Omental fat pad (tissue), 3 donors: ENCODE measurements at regions not wholly inside any gene's neighbourhood (a gene's known extent, or its start where the extent isn't known, plus 50 kb on each side); places are given as distances from the start of the nearest gene placed in this dataset.

ENCODE experiments used
- ATAC-seq: fragments of 150-250 bp; one replicate; pipeline ENCODE4 v1.9.1; 2016; ENCODE audit warnings: mild to moderate bottlenecking, moderate library complexity; ENCODE audit not compliant: low FRiP score
- DNase-seq: peaks from one replicate; pipeline ENCODE4 v3.0.0-alpha.2; 2019; ENCODE audit warnings: low spot score
- TF ChIP-seq, protein P1 (sequence below), 3 donors: fragments of 450-650 bp; IDR thresholded peaks; one replicate each; pipeline ENCODE4 v1.5.1; 2016 to 2017; ENCODE audit warnings: antibody characterized with exemption in 3 of 3, mild to moderate bottlenecking in 3 of 3, moderate library complexity in 2 of 3

DNA sequence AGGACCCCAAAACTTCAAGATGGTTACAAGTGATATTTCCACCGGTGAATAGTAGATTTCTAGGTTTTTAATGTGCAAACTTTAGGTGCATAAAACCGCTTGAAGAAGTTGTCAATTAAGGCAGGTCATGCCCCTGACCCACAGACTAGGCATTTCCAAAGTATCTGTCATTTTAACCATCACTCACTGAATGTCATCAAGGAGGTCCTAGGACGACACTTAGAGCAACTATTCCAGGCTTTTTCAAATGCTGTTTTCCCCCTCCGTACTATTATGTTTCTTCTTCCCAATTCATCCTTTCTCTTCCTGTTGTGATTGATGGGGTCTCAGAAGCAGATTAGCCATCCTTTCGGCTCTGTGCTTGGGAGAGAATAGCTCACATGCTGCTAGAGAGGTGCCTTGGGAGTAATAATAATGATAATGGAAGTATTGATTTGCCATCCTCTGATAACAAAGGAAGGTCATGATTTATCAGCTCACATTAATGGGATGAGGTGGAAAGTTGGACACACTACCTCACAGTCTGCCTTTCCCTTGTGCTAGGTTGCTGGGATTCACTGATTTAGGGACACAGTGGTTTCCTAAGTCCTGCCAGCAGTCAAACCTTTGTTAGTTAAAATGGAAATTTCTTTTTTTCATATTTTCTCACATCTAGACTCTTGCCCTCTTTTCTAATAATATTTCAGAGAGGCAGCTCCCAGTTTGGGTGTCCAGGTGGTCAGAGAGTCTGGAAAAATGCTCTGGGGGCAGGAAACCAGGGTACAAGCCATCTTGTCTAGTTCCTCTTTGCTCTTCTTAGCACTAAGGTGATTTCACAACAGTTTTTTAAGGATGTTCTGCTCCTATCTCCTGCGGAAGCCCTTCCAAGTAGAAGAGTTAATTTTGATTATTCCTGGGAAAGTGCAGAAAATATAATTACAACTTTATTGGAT lies 67.0 kb downstream of the PTTG1 start:
- ATAC-seq (no peak), DNase-seq (no peak)
- TF ChIP-seq, protein P1, sequence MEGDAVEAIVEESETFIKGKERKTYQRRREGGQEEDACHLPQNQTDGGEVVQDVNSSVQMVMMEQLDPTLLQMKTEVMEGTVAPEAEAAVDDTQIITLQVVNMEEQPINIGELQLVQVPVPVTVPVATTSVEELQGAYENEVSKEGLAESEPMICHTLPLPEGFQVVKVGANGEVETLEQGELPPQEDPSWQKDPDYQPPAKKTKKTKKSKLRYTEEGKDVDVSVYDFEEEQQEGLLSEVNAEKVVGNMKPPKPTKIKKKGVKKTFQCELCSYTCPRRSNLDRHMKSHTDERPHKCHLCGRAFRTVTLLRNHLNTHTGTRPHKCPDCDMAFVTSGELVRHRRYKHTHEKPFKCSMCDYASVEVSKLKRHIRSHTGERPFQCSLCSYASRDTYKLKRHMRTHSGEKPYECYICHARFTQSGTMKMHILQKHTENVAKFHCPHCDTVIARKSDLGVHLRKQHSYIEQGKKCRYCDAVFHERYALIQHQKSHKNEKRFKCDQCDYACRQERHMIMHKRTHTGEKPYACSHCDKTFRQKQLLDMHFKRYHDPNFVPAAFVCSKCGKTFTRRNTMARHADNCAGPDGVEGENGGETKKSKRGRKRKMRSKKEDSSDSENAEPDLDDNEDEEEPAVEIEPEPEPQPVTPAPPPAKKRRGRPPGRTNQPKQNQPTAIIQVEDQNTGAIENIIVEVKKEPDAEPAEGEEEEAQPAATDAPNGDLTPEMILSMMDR (IDR thresholded peaks at IDR 0.05): no peak

DNA sequence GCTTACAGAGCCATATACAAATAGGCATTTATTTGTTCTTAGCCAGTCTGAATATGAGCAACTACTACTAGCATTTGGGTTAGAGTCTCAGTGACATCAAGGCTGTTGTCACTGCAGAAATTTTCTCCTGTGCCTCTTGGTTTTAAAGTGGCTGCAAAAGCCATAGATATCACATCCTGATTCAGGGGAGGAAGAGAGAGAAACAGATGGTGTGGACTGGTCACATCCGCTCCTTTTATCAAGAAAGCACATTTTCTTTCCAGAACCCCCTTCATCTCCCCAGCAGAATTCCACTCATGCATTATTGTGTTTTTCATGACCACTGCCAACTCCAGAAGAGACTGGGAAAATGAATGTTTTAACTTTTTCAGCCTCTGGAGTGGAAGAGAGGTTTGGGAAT lies 69.8 kb downstream of the PTTG1 start:
- DNase-seq (no peak), ATAC-seq (no peak)
- TF ChIP-seq, protein P1 (IDR thresholded peaks at IDR 0.05): no peak

DNA sequence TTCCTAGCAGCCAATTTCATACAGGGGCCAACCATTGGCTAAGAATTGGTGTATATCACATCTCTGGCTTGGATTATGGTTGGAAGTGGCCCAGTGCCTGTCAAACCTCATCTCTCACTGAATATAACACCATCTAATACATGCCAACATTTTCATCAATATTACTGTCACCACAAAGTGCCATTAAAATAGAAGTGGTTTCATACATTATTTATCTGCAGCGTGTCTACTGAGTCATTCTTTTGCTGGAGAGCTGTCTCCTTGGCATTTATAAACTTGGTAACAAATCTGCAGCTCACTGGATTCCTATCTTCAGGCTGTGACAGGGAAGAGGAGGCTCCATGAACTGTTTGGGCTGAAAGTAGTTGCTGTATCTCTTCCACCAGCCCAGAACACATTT lies 70.9 kb downstream of the PTTG1 start:
- ATAC-seq: no peak
- TF ChIP-seq, protein P1 (IDR thresholded peaks at IDR 0.05): no peak

DNA sequence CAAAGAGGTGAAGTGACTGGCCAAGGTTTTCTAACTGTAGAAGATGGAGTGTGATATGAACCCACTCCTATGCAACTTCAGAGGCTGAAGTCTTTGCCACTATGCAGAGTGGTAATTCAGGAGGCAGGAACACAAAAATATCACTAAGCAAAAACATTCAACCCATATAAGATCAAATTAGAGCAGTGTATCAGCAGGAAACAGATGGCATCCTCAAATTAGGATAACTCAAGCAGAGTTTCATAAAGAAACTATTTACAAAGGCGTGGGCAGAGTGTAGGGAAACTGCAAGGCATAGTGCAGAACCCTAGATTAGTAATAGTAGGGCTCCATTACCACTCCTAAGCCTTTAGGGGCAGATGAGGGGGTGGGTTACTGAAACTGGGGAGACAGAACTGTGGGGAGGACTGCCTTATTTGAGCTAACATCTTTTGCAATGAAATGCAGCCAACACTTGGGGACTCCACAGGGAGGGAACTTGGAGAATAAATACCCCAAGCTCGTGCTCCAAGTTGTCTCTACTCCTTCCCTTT lies 72.2 kb downstream of the PTTG1 start:
- DNase-seq: no peak
- TF ChIP-seq, protein P1 (IDR thresholded peaks at IDR 0.05): no peak
- no peak for ATAC-seq

More for the DNA sequence above, 70.9 kb downstream of the PTTG1 start:
- no peak for DNase-seq

DNA sequence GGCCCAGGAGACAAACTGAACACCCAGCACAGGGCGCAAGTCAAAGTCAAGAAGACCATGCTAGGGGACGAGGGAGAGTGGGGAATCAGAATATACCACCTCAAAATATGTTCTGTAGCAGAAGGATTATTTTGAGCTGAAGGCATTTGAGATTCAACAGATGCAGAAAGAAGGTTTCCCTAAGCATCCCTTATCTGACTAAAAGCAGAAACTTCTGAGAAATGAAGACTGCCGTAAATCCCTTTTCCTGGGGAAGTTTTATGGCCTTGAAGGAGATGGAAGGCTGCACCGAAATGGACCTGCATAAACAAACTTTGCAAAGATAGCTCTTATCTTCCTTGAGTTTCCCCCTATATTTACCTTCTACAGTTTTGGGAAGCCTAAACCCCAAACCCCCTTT lies 72.8 kb downstream of the PTTG1 start:
- ATAC-seq: no peak
- no peak for DNase-seq
- TF ChIP-seq, protein P1 (IDR thresholded peaks at IDR 0.05): no peak

DNA sequence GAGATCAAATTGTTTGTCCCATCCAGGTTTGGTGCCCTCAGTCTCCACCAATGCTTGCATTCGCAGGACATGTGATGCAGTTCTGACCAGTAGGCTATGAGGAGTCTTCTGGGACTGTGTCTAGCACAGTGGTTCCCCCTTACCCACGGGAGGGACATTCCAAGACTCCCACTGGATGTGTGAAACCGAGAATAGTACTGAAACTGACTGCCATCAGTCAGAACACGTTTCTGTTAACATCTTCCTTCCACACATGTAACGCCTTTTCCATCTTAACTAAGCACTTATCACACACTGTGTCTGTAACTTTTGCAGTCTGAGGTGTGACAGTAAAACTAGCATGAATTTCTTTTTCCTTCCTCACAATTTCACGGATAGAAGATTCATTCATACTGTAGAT lies 74.7 kb downstream of the PTTG1 start:
- ATAC-seq: no peak
- no peak for DNase-seq
- TF ChIP-seq, protein P1 (IDR thresholded peaks at IDR 0.05): no peak

DNA sequence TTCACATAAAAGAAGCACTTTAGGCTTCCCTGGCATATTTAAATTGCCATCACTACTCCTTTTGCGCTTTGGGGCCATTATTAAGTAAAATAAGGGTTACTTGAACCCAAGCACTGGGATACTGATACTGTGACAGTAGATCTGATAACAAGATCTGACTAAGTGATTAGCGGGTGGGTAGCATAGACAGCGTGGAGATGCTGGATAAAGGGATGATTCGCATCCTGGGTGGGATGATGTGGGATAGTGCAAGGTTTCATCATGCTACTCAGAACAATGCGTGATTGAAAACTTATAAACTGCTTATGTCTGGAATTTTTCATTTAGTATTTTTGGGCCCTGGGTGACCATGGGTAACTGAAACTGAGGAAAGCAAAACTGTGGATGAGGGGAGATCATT lies 75.1 kb downstream of the PTTG1 start:
- DNase-seq (no peak), ATAC-seq (no peak)
- TF ChIP-seq, protein P1 (IDR thresholded peaks at IDR 0.05): no peak
